ENCODE measurements at regions not wholly inside any gene's neighbourhood (a gene's known extent, or its start where the extent isn't known, plus 50 kb on each side); places are given as distances from the start of the nearest gene placed in this dataset.

- TF ChIP-seq POLR2AphosphoS5 (IDR thresholded peaks at IDR 0.05; ENCODE audit: borderline replicate concordance, low read depth, low read length) (no peak), EZH2 (IDR thresholded peaks at IDR 0.05) (no peak)
Observed at GRCh38 chr1:245067257-245067656, 87.5 kb upstream of the KIF26B start.

All from SK-N-MC (cell line).